ENCODE measurements at regions not wholly inside any gene's neighbourhood (a gene's known extent, or its start where the extent isn't known, plus 50 kb on each side); places are given as distances from the start of the nearest gene placed in this dataset.

DNA sequence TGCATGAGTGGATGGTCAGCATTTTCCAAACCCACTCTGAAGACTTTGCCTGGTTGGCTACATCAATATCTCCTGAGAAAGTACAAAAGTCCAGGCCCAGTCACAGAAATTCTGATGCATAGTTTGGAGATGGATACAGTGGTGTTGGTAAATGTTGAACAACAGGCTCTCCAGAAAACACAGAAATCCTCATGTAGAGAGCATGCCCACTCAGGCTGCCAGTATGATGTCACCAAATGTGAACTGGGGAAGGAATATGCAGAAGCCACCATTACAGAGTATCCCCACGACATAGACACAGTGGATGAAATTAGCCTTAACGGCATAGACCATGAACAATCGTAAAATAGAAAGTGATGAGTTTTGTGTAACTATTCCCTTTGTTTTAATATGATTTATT is 97.1 kb upstream of the NXT1 start:
- no peak for DNase-seq (ENCODE audit: low spot score)

DNA sequence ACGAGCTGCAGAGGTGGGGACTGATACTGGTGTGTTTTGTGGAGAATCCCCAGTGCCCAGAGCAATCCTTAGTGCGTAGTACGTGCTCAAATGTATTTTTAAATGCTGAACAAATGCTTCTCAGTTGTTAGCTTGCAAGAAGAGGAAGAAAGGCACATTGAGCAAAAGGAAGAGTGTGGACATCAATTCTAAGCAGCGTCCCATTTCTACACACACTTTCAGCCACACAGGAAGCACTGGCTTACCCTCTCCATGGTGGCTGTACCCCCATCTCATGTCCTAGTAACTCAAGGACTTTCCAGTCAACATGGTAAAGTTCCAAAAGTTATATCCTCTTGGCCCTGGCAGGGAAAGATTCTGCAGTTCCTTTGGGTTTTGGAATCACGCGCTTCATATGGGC is 98.8 kb upstream of the NXT1 start:
- no peak for DNase-seq (ENCODE audit: low spot score)

DNA sequence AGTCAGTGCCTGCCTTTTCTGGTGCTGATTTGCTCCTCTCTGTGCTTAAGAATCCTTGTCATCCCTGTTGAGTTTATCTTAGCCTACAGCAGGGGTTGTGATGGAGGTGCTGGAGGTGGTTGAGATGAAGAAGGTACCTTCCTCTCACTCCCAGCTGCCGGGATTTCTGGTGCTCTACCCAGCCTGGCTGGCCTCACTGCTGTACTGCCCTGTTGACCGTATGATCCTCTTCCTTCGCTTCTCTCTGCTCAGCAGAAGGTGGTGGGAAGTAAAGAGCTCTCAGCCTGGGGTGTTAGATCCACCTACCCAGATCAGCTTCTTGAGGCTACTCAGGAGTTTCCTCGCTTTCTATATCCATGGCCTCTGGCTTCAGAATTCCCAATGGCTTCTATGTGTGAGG is 101.0 kb upstream of the NXT1 start:
- no peak for DNase-seq (ENCODE audit: low spot score)

DNA sequence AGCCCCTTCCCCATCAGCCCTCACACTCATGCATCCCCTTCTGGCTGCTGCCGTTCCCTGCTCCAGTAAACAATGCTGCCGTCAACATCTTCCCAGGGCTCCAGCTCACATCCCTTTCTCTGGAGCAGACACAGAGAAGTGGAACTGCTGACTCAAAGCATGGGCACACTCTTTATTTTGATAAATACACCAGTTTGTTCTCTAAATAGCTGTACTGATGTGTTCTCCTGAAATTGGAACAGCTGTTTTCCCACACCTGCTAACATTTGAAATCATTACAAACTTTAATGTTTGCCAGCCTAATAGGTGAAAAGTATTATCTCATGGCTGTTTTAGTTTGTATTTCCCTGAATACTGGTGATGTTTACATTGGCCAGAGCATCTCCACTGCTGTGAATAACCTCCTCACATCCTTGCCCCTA is 102.1 kb upstream of the NXT1 start:
- DNase-seq (ENCODE audit: low spot score): no peak

DNA sequence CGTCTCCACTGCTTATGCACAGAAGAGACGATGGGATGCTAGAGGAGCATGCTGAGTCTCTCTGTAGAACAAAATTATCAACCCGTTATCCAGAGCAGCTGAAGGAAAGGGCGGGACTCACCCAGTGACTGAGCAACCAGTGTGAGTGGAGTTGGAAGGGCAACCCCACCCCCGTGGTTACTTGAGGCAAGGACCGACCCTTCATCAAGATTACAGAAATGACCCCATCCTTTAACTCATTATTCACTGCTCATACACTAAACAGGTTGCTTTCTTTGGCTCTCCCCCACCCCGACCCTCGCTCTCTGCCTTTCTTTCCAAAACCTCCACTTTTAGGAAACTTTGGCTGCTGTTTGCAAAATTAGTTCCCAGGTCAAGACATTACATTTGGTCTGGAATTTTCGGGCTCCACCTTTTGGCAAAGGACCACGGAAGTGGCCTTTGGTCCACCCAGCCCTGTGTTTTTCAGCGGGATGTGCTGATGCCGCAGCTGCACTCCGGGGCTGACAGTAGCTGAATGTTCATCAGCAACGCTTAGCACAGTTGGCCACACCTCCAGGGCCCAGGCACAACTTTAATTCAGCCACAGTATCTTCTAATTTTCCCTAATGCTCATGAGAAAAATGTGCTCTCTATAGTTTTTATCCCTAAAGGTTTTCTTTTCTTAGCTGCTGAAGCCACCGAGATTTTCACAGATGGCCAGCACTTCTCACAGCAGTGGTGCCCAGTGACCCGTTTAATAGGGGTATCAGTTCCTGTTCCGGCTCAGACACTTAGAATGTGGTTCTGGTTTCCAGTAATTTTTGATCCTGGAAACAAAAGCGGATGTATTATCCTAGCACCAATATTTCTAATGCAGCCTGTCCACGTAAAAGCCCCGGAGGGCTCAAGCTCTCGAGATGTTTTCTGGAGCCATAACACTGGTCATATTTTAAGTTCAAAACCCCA is 103.6 kb upstream of the NXT1 start:
- DNase-seq (ENCODE audit: low spot score): no peak

DNA sequence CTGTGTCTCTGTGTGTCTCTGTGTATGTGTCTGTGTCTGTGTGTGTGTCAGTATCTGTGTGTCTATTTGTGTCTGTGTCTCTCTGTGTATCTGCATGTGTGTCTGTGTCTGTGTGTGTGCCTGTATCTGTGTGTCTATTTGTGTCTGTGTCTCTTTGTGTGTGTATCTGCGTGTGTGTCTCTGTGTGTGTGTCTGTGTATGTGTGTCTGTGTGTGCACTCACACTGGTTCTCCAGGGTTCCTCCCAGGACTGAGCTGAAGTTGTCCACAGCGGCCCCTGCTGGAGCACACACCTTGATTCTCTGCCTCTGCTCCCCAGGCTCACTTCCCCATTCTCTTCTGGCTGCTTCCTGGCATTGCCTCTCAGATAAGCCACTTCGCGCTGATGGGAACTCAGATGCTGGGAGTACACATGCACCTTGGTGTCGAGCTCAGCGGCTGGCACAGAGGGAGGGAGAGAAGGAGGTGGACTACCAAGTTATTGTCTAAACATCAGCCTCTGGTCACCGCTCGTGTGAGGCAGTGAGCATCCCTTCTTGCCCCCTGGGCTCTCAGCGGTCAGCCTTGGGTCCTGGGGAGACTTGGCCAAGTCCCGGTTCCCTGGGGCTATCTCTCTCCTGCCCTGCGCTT is 104.9 kb upstream of the NXT1 start:
- peak; percentile 52 for DNase-seq (ENCODE audit: low spot score)

DNA sequence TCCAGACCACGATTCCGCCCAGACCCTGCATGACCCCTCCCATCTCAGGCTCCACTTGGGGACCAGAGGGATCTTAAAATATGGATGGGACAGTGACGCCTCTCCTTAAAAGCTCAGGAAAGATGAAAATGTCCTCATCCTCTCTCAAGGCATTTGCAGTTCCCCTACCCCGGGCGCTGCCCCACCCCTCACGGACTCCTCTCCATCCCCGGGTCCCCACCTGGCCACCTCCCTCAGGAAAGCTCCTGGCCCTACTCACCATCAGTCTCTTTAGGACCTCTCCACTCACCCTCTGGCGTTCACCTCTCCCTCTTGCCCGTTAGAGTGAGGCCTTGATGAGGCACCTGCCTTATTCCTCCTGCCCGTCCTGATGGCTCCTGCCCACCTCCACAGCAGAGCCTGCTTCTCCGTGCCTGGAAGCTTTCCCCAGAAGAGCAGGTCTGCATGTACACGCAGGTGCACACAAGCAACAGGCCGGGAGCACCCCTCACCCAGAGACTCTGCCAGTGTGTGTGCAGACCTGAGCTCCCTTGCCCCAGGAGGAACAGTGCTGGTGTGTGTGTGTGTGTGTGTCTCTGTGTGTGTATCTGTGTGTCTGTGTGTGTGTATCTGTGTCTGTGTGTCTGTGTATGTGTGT is 105.6 kb upstream of the NXT1 start:
- no peak for DNase-seq (ENCODE audit: low spot score)

DNA sequence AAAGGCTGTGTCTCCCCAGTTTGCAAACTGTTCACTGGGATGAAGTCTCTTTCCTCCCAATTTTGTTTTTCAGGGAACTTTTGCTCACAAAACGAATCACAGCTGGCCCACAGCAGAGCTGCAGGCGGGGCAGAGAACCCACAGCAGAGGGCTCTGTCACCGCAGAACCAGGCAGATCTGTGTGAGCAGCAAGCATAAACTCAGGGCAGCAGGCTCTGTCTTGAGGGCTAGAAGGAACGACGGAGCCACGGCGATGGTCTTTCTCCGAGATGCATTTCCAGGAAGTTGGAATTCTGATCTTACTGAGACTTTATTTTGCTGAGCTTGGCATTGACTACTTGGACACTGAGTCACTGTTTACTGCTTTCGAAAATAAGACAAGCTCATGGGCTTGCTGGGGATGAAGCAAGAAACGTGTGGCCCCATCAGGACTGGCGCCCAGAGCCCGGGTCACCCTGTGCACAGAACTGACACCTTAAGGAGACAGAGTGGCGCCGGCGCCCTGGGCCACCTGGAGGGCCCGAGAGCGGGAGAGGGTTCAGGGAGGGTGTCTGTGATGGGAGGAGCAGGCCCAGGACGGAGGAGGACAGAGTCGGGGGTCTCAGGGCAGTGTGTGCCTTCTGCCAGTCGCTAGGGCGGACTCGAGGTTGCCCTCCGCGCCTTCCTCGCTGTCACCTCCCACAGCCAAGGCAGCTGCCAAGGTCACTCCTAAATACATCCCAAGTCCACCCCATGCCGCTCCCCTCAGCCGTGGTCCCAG is 106.3 kb upstream of the NXT1 start:
- no peak for DNase-seq (ENCODE audit: low spot score)

DNA sequence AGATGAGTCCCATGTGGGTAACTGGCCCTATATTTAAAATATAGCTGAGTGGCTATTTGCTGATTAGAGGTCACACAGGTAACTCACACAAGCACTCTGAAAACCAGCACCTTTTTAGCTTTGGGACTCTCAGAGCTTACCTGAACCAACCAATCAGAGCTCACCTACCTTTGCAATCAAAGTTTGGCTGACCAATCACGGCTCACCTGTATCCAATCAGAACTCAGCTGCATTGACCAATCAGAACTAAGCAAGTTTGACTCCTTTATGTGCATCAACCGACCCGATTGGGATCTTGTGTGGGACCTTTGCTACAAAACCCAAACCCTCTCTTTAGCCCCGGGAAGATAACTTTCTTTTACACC is 106.8 kb upstream of the NXT1 start:
- DNase-seq (ENCODE audit: low spot score): no peak

DNA sequence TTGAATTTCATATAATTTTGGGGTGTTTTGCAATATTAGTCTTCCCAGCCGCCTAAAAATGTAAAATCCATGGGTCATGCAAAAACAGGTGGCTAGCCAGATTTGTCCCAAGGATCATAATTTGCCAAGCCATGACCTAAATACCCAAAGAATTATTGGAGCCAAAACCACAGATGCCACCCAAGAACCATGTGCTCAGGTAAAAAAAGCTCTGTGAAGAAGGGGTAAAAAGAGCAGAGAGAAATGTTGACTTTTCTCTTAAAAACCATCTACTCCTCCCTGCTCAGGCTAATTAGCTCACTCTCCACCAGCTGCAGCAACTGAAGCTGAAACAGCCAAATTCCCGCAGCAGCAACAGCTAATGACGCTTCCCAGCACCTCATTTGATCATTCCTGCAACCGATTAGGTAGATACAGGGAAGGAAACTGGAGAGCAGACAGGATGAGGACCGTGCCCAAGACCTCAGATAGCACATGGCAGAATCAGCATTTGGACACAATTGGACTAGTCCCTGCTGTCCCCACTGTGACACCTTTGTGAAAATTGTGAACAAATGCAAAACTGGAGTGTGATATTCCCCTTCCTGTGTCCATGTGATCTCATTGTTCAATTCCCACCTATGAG is 107.9 kb upstream of the NXT1 start:
- DNase-seq (ENCODE audit: low spot score): no peak

DNA sequence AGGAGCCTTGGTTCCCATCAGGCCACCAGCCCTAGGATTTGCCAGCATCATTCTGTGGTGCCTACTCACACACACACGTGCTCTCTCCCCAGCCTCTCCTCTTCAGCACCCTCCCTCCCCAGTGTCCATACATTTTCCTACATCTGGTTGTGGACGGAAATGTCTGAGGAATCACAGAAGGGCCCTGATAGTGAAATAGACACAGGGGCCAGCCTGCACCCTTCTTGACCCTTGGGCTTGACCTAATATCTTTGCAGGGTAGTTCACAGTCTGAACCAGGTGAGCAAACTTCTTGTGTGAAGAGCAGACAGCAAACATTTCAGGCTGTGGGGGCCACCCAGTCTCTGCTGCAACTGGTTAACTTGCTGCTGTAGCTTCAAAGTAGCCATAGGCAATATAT is 108.5 kb upstream of the NXT1 start:
- no peak for DNase-seq (ENCODE audit: low spot score)

DNA sequence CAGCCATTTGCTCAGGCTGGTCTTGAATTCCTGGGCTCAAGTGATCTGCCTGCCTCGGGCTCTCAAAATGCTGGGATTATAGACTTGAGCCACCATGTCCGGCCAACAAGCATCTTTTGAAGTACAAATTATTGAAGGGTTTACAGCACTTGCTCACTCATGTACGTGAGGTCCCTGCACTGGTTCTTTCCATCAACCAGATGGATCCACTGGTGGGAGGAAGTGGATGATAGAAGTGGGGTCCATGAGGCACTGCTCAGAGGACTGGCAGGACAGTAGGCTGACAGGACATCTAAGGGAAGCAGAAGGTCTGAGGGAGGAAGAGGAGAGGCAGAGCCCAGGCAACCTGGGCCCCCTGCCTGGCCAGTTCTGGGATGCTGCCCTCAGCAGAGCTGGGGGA is 109.2 kb upstream of the NXT1 start:
- no peak for DNase-seq (ENCODE audit: low spot score)

DNA sequence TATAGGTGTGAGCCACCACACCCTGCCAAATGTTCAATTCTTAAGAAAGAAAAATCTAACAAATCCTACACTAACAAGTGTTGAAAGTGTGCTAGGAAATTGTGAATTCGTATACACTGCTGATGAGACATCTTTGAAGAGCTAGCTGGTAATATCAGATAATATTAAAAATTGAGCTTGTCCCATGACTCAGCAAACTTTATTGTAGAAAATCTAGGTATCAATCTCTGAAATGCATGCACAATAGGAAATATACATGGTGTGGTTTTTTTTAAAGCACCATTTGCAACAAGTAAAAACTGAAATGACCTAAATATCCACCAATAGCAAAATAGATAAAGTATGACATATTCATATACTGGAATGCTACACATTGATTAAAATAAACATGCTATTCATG is 110.1 kb upstream of the NXT1 start:
- DNase-seq (ENCODE audit: low spot score): no peak

DNA sequence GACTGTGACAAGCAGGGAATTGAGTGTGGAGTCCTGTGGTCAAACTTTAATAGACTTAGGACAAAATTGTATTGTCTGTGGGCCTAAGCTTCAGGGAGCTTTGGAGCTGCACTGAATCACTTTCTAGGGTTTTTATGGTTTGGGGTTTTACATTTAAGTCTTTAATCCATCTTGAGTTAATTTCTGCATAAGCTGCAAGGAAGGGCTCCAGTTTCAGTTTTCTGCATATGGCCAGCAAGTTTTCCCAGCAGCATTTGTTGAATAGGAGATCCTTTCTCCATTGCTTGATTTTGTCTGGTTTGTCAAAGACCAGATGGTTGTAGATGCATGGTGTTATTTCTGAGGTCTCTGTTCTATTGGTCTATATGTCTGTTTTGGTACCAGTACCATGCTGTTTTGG is 113.4 kb upstream of the NXT1 start:
- no peak for DNase-seq (ENCODE audit: low spot score)

DNA sequence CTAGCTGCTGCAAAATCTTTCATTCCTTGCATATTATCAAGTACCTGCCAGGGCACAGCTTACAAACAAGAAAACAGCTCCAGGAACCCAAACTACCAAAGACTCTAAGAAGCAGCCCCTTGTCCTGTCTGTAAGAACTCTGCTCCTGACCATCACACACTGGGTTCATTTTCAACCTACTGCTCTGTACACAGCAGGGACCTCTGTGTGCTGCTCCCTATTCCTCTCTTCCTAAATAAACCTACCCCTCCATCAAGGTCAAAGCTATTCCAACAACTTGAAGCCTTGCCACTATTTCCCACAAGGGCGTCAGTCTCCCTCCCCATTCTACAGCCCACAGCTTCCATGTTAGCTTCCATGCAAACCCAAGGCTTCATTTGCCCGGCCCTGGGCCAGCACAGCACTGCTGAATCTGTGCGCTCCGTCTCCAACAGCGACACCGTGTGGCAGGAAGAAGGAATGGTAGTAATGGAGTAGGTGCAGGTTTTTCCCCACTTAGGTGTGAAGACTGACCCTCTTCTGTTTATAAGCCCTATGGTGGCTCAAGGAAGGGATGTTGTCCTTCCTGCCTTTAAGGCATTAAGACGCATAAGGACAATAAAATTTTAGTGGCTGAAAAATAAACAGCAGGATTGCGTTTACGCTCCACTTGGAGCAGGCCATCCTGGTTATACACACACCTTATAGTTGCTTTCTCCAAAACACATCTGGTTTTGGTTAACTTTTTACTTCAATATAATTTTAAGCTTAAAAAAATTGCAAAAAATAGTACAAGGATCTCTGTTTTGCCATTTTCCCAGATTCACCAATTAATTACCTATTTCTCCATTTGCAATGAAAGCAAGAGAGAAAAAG is 115.2 kb upstream of the NXT1 start:
- DNase-seq (ENCODE audit: low spot score): peak; percentile 69

DNA sequence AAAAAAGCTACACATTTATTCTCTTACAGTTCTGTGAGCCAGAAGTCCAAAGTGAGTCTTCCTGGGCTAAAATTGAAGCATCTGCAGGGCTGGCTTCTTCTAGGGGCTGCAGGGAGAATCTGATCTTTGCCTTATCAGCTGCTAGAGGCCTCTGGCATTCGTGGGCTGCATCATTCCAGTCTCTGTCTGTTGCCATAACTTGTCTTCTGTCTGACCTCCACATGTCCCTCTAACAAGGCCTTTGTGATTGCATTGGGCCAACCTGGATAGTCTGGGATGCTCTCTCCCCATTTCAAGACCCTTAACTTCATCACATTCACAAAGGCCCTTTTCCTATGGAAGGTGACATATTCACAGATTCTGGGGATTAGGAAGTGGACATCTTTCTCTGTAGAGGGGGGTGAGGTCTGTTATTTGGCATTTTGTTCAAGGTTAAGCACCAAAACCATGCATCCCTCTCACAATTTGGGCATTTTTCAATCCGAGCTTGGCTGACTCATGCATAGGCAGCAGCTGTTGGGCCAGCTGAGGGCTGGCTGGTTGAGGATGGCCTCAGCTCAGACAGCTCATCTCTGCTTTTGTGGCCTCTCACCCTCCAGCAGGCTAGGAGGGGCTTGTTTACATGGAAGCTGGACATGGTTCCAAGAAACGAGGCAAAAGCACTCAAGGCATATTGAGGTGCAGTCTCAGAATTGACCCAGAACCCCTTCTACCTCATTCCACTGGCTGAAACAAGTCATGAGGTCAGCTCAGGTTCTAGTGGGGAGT is 116.1 kb upstream of the NXT1 start:
- DNase-seq (ENCODE audit: low spot score): no peak

DNA sequence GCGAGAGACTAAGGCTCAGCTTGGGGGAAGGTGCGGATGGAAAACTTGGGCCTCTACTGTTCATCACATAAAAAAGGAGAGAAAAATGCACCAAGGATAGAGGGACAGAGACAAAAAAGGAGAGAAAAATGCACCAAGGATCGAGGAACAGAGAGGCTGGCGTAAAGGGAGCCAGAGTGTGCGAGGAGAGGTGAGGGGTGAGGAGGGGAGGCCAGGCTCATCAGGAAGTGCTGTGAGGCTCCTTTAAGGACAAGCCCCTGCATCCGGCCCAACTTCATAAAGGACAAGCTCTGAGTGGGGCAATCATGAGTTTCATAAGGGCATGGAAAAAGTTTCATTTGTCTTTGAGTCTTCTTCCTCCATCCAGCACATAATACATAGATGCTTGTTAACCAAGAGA is 117.2 kb upstream of the NXT1 start:
- DNase-seq (ENCODE audit: low spot score): no peak

DNA sequence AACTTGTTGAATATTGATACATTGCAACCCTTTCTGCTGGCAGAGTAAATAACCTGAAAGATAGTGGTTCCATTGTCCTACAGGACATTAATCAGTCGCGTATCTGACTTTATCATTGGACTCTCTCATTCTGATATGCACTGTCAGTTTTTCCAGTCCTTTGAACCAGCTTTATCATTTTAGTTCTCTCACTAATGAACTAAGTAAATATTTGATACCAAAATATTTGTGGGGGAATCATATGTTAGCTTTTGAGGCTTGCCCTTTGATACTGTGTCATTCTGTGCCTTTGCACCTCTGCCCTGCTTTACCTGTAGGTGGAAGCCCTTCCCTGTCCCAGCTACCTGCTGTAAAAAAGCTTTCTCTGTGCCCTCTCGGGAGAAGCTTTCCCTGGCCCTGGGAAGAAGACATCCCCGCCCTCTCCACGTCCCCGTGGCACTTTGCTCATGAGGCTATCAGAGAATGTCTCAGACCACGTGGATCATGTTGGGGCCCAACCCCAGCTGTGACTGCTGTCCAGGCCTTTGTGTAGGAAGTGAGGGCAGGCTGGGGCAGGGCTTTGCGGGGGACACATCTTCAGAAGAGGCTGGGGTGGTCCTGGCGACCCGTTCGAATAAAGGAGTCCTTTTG is 117.8 kb upstream of the NXT1 start:
- no peak for DNase-seq (ENCODE audit: low spot score)

DNA sequence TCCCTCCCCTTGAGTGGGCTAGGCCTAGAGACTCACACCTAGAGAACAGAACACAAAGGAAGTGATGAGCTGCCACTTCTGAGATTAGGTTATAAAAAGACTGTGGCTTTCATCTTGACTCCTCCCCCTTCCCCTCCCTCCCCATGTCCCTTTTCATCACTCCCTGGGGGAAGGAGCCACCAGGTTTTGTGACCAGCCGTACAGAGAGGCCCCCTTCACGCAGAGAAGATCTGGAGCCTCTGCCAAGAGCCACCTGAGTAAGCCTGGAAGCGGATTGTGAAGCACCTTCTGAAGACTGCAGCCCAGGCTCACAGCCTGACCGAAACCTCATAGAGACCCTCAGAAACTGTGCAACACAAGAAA is 118.4 kb upstream of the NXT1 start:
- DNase-seq (ENCODE audit: low spot score): no peak

Measured in kidney capillary endothelial cell (primary cell).